Mesenchymal stem cell (in vitro differentiated cells and primary cell): ENCODE measurements at regions not wholly inside any gene's neighbourhood (a gene's known extent, or its start where the extent isn't known, plus 50 kb on each side); places are given as distances from the start of the nearest gene placed in this dataset.

Experiments
- DNase-seq: peaks from one replicate; pipeline ENCODE4 v3.0.0-alpha.2; 2013
- H2AFZ ChIP-seq: one replicate; pipeline ENCODE4 v1.6.1; 2013; ENCODE audit warnings: low read depth, mild to moderate bottlenecking, control low read depth, inconsistent platforms, low read length, moderate library complexity
- H2AK5ac ChIP-seq: 2 replicates; pipeline ENCODE4 v1.6.1; 2013; ENCODE audit warnings: low read length, moderate library complexity, mild to moderate bottlenecking, inconsistent platforms; ENCODE audit not compliant: severe bottlenecking
- H2BK120ac ChIP-seq: one replicate; pipeline ENCODE4 v1.6.1; 2013; ENCODE audit warnings: low read depth, mild to moderate bottlenecking, inconsistent platforms, low read length, moderate library complexity
- H2BK12ac ChIP-seq, 2 experiments: one replicate each; pipeline ENCODE4 v1.6.1; 2013; ENCODE audit warnings: inconsistent platforms in 2 of 2, low read length in 2 of 2, mild to moderate bottlenecking in 2 of 2, moderate library complexity in 2 of 2, control low read depth in 1 of 2
- H2BK15ac ChIP-seq: one replicate; pipeline ENCODE4 v1.6.1; 2013; ENCODE audit warnings: mild to moderate bottlenecking, low read depth, inconsistent platforms; ENCODE audit not compliant: poor library complexity, severe bottlenecking
- H2BK5ac ChIP-seq: 2 replicates; pipeline ENCODE4 v1.6.1; 2013; ENCODE audit warnings: low read depth, mild to moderate bottlenecking, low read length, control low read depth, inconsistent platforms; ENCODE audit not compliant: poor library complexity, severe bottlenecking
- H3K14ac ChIP-seq, 2 experiments: one replicate each; pipeline ENCODE4 v1.6.1; 2013; ENCODE audit warnings: inconsistent platforms in 2 of 2, low read length in 2 of 2, control low read depth in 1 of 2, mild to moderate bottlenecking in 1 of 2, moderate library complexity in 1 of 2
- H3K18ac ChIP-seq, 2 experiments: one replicate each; pipeline ENCODE4 v1.6.1; 2013; ENCODE audit warnings: inconsistent platforms in 2 of 2, low read length in 2 of 2, control low read depth in 1 of 2, low read depth in 1 of 2, mild to moderate bottlenecking in 1 of 2
- H3K23ac ChIP-seq, 2 experiments: one replicate each; pipeline ENCODE4 v1.6.1; 2013; ENCODE audit warnings: inconsistent platforms in 2 of 2, low read length in 2 of 2, mild to moderate bottlenecking in 2 of 2, moderate library complexity in 2 of 2, control low read depth in 1 of 2
- H3K27ac ChIP-seq: 2 replicates; pipeline ENCODE4 v1.5.1; 2013; ENCODE audit warnings: mild to moderate bottlenecking, moderate library complexity, low read length, control low read depth, inconsistent platforms; ENCODE audit not compliant: poor library complexity, severe bottlenecking
- H3K27me3 ChIP-seq, 2 experiments: 2 replicates each; pipeline versions ENCODE4 v1.6.1 to v1.7.0; 2013; ENCODE audit warnings: low read length in 2 of 2, mild to moderate bottlenecking in 2 of 2, moderate library complexity in 2 of 2, control low read depth in 1 of 2, inconsistent platforms in 1 of 2; ENCODE audit not compliant: control insufficient read depth in 1 of 2, insufficient read depth in 1 of 2
- H3K36me3 ChIP-seq, 2 experiments: 2 replicates each; pipeline versions ENCODE4 v1.6.1 to v1.7.0; 2013; ENCODE audit warnings: low read length in 2 of 2, control low read depth in 1 of 2, inconsistent platforms in 1 of 2, low read depth in 1 of 2, mild to moderate bottlenecking in 1 of 2; ENCODE audit not compliant: insufficient read depth in 2 of 2, control insufficient read depth in 1 of 2
- H3K4ac ChIP-seq, 2 experiments: one replicate each; pipeline ENCODE4 v1.6.1; 2013; ENCODE audit warnings: inconsistent platforms in 2 of 2, low read length in 2 of 2, mild to moderate bottlenecking in 2 of 2, moderate library complexity in 2 of 2, control low read depth in 1 of 2, low read depth in 1 of 2
- H3K4me1 ChIP-seq: 2 replicates; pipeline ENCODE4 v1.6.1; 2013; ENCODE audit warnings: low read depth, low read length, control low read depth; ENCODE audit not compliant: control insufficient read depth, insufficient read depth
- H3K4me2 ChIP-seq: 2 replicates; pipeline ENCODE4 v1.6.1; 2013; ENCODE audit warnings: low read length, mild to moderate bottlenecking, inconsistent platforms; ENCODE audit not compliant: poor library complexity, severe bottlenecking
- H3K4me3 ChIP-seq, 2 experiments: 2 replicates each; pipeline versions ENCODE4 v1.5.1 to v1.7.0; 2013; ENCODE audit warnings: low read length in 2 of 2, mild to moderate bottlenecking in 2 of 2, control low read depth in 1 of 2, low read depth in 1 of 2; ENCODE audit not compliant: insufficient read depth in 1 of 2
- H3K79me1 ChIP-seq: replicated peaks from 2 replicates; pipeline ENCODE4 v1.6.1; 2013; ENCODE audit warnings: mild to moderate bottlenecking, control low read depth, low read length, inconsistent platforms; ENCODE audit not compliant: poor library complexity, severe bottlenecking
- H3K9ac ChIP-seq: 2 replicates; pipeline ENCODE4 v1.7.0; 2013; ENCODE audit warnings: mild to moderate bottlenecking, low read length, moderate library complexity
- H3K9me3 ChIP-seq: 2 replicates; pipeline ENCODE4 v1.7.0; 2013; ENCODE audit warnings: mild to moderate bottlenecking, low read length; ENCODE audit not compliant: control insufficient read depth
- H4K8ac ChIP-seq: one replicate; pipeline ENCODE4 v1.6.1; 2013; ENCODE audit warnings: inconsistent platforms, mild to moderate bottlenecking, low read length, moderate library complexity
- H4K91ac ChIP-seq: one replicate; pipeline ENCODE4 v1.6.1; 2013; ENCODE audit warnings: mild to moderate bottlenecking, low read length, inconsistent platforms
- WGBS: methylation state at CpG from one replicate; pipeline ENCODE4 v1.1.7; 2013; ENCODE audit warnings: mixed read lengths; 5-methylcytosine and 5-hydroxymethylcytosine counted together

- Histone ChIP-seq H2AK5ac (no peak overlapping the region), H3K4me1 (peaks cover 10% of the 10 kb centered on the region), H3K23ac (no peak overlapping the region), H3K9ac (no peak overlapping the region), H4K8ac (no peak overlapping the region), H3K4me2 (no peak overlapping the region), H2AFZ (no peak overlapping the region), H3K36me3 (no peaks in the 10 kb centered on the region), H3K4me3 (no peak overlapping the region), H2BK120ac (no peak overlapping the region), H2BK15ac (no peak overlapping the region), H3K9me3 (no peaks in the 10 kb centered on the region), H4K91ac (no peak overlapping the region), H3K79me1 (no peaks in the 10 kb centered on the region), H3K4ac (no peak overlapping the region), H3K18ac (no peak overlapping the region), H2BK5ac (no peak overlapping the region), H3K27me3 (no peaks in the 10 kb centered on the region), H3K27ac (no peak overlapping the region), H3K14ac (no peak overlapping the region), H2BK12ac (no peak overlapping the region)
- DNase-seq: no peak
- WGBS: no CpG with 5 or more reads among the region's 1 CpG
Observed at GRCh38 chr6:9518431-9518830, 896.4 kb downstream of the TFAP2A start.

GRCh38 chr6:9517806-9518205 is 897.1 kb downstream of the TFAP2A start:
- Histone ChIP-seq H3K4me2 (no peak overlapping the region), H3K4ac (no peak overlapping the region), H2BK5ac (no peak overlapping the region), H3K14ac (no peak overlapping the region), H3K23ac (no peak overlapping the region), H2AK5ac (no peak overlapping the region), H3K4me1 (peaks cover 10% of the 10 kb centered on the region), H2BK15ac (no peak overlapping the region), H3K79me1 (no peaks in the 10 kb centered on the region), H3K27ac (no peak overlapping the region), H2BK12ac (no peak overlapping the region), H2AFZ (no peak overlapping the region), H4K91ac (no peak overlapping the region), H4K8ac (no peak overlapping the region), H2BK120ac (no peak overlapping the region), H3K9me3 (no peaks in the 10 kb centered on the region), H3K18ac (no peak overlapping the region), H3K9ac (no peak overlapping the region), H3K4me3 (no peak overlapping the region), H3K36me3 (no peaks in the 10 kb centered on the region), H3K27me3 (no peaks in the 10 kb centered on the region)
- 91% methylated on average over 2 of the region's 3 CpGs for WGBS
- no peak for DNase-seq

GRCh38 chr6:9515633-9516606 is 899.0 kb downstream of the TFAP2A start:
- Histone ChIP-seq H3K4me1 (peaks cover 6% of the 10 kb centered on the region), H2AFZ (no peak overlapping the region), H2BK5ac (peak overlapping the region; percentile 39), H3K14ac (no peak overlapping the region), H3K4ac (peak overlapping the region in 1 of 2 experiments; percentile 49), H4K91ac (no peak overlapping the region), H3K79me1 (no peaks in the 10 kb centered on the region), H3K4me3 (no peak overlapping the region), H2BK120ac (peak overlapping the region; percentile 4), H4K8ac (no peak overlapping the region), H3K4me2 (peak overlapping the region; percentile 50), H3K18ac (peak overlapping the region; percentile 0 to 28), H3K36me3 (no peaks in the 10 kb centered on the region), H3K27ac (peak overlapping the region; percentile 50), H3K27me3 (no peaks in the 10 kb centered on the region), H2AK5ac (peak overlapping the region; percentile 81), H2BK12ac (peak overlapping the region; percentile 11 to 45), H2BK15ac (peak overlapping the region; percentile 33), H3K9me3 (peaks cover 4% of the 10 kb centered on the region), H3K9ac (no peak overlapping the region), H3K23ac (no peak overlapping the region)
- peak; percentile 68 for DNase-seq
- 83% methylated on average over 8 of the region's 13 CpGs for WGBS

- H3K4me1 ChIP-seq: peaks cover 5% of the 10 kb centered on the region
- peaks cover 4% of the 10 kb centered on the region for H3K9me3 ChIP-seq
- H3K79me1 ChIP-seq: no peaks in the 10 kb centered on the region
- no peak for DNase-seq
- H3K14ac ChIP-seq: no peak overlapping the region
- no peak overlapping the region for H3K27ac ChIP-seq
- H2BK15ac ChIP-seq: no peak overlapping the region
- no peak overlapping the region for H3K23ac ChIP-seq
- no peak overlapping the region for H3K9ac ChIP-seq
- no peak overlapping the region for H2AK5ac ChIP-seq
- WGBS: 95% methylated on average over 1 of the region's 1 CpG
- H3K4me3 ChIP-seq: no peak overlapping the region
- no peak overlapping the region for H2BK120ac ChIP-seq
- H3K4me2 ChIP-seq: no peak overlapping the region
- no peak overlapping the region for H4K8ac ChIP-seq
- no peak overlapping the region for H2BK5ac ChIP-seq
- H2BK12ac ChIP-seq: no peak overlapping the region
- no peaks in the 10 kb centered on the region for H3K36me3 ChIP-seq
- no peaks in the 10 kb centered on the region for H3K27me3 ChIP-seq
- no peak overlapping the region for H3K18ac ChIP-seq
- no peak overlapping the region for H4K91ac ChIP-seq
- H2AFZ ChIP-seq: no peak overlapping the region
- no peak overlapping the region for H3K4ac ChIP-seq
Observed at GRCh38 chr6:9514146-9514545, 900.7 kb downstream of the TFAP2A start.
